HepG2 (cell line): ENCODE measurements at regions not wholly inside any gene's neighbourhood (a gene's known extent, or its start where the extent isn't known, plus 50 kb on each side); places are given as distances from the start of the nearest gene placed in this dataset.

Experiments
- ATAC-seq: fragments of 200-7000 bp; cut with Tn5 transposase; 3 replicates; pipeline ENCODE4 v1.9.1; 2020; ENCODE audit warnings: mild to moderate bottlenecking, moderate library complexity
- BruUV-seq: library from RNA; stranded (reverse); fragments of 400-500 nt; replicated peaks from 2 replicates; lab custom pipeline; 2021; lab: Mats Ljungman, UMichigan
- CTCF ChIA-PET: fragments of 300-600 bp; formaldehyde crosslinking; extraction: SDS; loops from one replicate; lab custom pipeline; 2021; ENCODE audit warnings: low total read pairs, inconsistent platforms, low intra/inter-chr PET ratio; lab: Yijun Ruan, JAX
- POLR2A ChIA-PET: fragments of 350-600 bp; sonication (Branson Sonifier 250); formaldehyde crosslinking; loops from one replicate; lab custom pipeline; 2020; ENCODE audit warnings: antibody characterized with exemption, inconsistent platforms; lab: Yijun Ruan, JAX
- DNase-seq: peaks from one replicate; pipeline ENCODE4 v3.0.0-alpha.2; 2015; ENCODE audit warnings: low spot score
- FAIRE-seq: peaks from 3 replicates; lab custom pipeline; 2011; peaks lifted over from hg19 to GRCh38; lab: Jason Lieb, UNC
- H2AFZ ChIP-seq: one replicate; pipeline ENCODE4 v1.6.1; 2011; ENCODE audit warnings: low read length, inconsistent platforms
- H3K27ac ChIP-seq: fragments of 300-600 bp; 3 replicates; pipeline ENCODE4 v1.8.0; 2011; ENCODE audit warnings: mixed run types, mild to moderate bottlenecking, mixed read lengths, low read length, inconsistent platforms; ENCODE audit not compliant: insufficient read depth; ENCODE audit errors: extremely low read length
- H3K27me3 ChIP-seq, 2 experiments: fragments of 200-600 bp in 1 of 2; 2 replicates in 1 of 2; 3 replicates in 1 of 2; pipeline versions ENCODE4 v1.6.0 to v1.8.0; 2011; ENCODE audit warnings: low read length in 2 of 2, mild to moderate bottlenecking in 2 of 2, moderate library complexity in 2 of 2, inconsistent platforms in 1 of 2; ENCODE audit not compliant: insufficient read depth in 2 of 2, control insufficient read depth in 1 of 2
- H3K36me3 ChIP-seq, 2 experiments: fragments of 200-600 bp in 1 of 2; replicated peaks in 1 of 2; 2 replicates in 1 of 2; 3 replicates in 1 of 2; pipeline versions ENCODE4 v1.5.1 to v1.8.0; 2011; ENCODE audit warnings: low read length in 2 of 2, inconsistent platforms in 1 of 2; ENCODE audit not compliant: insufficient read depth in 2 of 2, control insufficient read depth in 1 of 2
- H3K4me1 ChIP-seq: 2 replicates; pipeline ENCODE4 v1.5.1; 2012; ENCODE audit warnings: low read length, inconsistent platforms; ENCODE audit not compliant: insufficient read depth
- H3K4me2 ChIP-seq: 2 replicates; pipeline ENCODE4 v1.6.0; 2011; ENCODE audit warnings: low read depth, low read length, inconsistent platforms
- H3K4me3 ChIP-seq, 3 experiments: fragments of 200-600 bp in 1 of 3; sonication (generic), shearing (Covaris generic) in 1 of 3; replicated peaks in 1 of 3; 2 replicates each; pipeline ENCODE4 v1.5.1; 2011 to 2016; ENCODE audit warnings: low read length in 3 of 3, inconsistent platforms in 2 of 3, low read depth in 2 of 3, mild to moderate bottlenecking in 2 of 3, control low read depth in 1 of 3, mixed read lengths in 1 of 3; ENCODE audit not compliant: insufficient read depth in 1 of 3
- H3K79me2 ChIP-seq: one replicate; pipeline ENCODE4 v1.6.1; 2011; ENCODE audit warnings: low read length, inconsistent platforms; ENCODE audit not compliant: insufficient read depth
- H3K9ac ChIP-seq: 2 replicates; pipeline ENCODE4 v1.6.0; 2011; ENCODE audit warnings: mild to moderate bottlenecking, low read depth, low read length, inconsistent platforms; ENCODE audit not compliant: insufficient read depth
- H3K9me3 ChIP-seq: 2 replicates; pipeline ENCODE4 v1.5.1; 2012; ENCODE audit warnings: mild to moderate bottlenecking, low read length
- H4K20me1 ChIP-seq: 2 replicates; pipeline ENCODE4 v1.6.0; 2011; ENCODE audit warnings: inconsistent platforms, mild to moderate bottlenecking, low read length, moderate library complexity; ENCODE audit not compliant: insufficient read depth
- AKNA ChIP-seq: sonication (generic); formaldehyde crosslinking; IDR thresholded peaks from 2 replicates; pipeline ENCODE4 v1.4.0; 2020; ENCODE audit warnings: missing genetic modification reagents, borderline replicate concordance
- BCLAF1 ChIP-seq: fragments of 450-650 bp; IDR thresholded peaks from 2 replicates; pipeline ENCODE4 v1.6.1; 2017; ENCODE audit warnings: mild to moderate bottlenecking
- NCOA5 ChIP-seq: sonication (generic); formaldehyde crosslinking; IDR thresholded peaks from 2 replicates; pipeline ENCODE4 v1.4.0; 2020; ENCODE audit warnings: missing genetic modification reagents
- NFE2 ChIP-seq: sonication (generic); formaldehyde crosslinking; IDR thresholded peaks from 2 replicates; pipeline ENCODE4 v1.4.0; 2020; ENCODE audit warnings: missing genetic modification reagents
- PBX2 ChIP-seq: IDR thresholded peaks from 2 replicates; pipeline ENCODE4 v1.6.1; 2016; ENCODE audit warnings: control low read depth
- ZBTB3 ChIP-seq: sonication (generic); formaldehyde crosslinking; IDR thresholded peaks from 2 replicates; pipeline ENCODE4 v1.4.0; 2020; ENCODE audit warnings: low read depth, mild to moderate bottlenecking, moderate library complexity, missing genetic modification reagents, borderline replicate concordance
- ZEB1 ChIP-seq: IDR thresholded peaks from 2 replicates; pipeline ENCODE4 v1.6.1; 2012; ENCODE audit warnings: mild to moderate bottlenecking, low read depth, inconsistent platforms; ENCODE audit not compliant: insufficient replicate concordance
- ZKSCAN8 ChIP-seq: IDR thresholded peaks from 2 replicates; pipeline ENCODE4 v1.6.1; 2016; ENCODE audit warnings: borderline replicate concordance, missing genetic modification reagents, missing compliant biosample characterization
- ZNF232 ChIP-seq: sonication (generic); formaldehyde crosslinking; IDR thresholded peaks from 2 replicates; pipeline ENCODE4 v1.4.0; 2020; ENCODE audit warnings: missing genetic modification reagents, borderline replicate concordance
- ZNF607 ChIP-seq: sonication (generic); formaldehyde crosslinking; IDR thresholded peaks from 2 replicates; pipeline ENCODE4 v1.5.1; 2020; ENCODE audit warnings: missing genetic modification reagents, mild to moderate bottlenecking, borderline replicate concordance
- ZNF678 ChIP-seq: sonication (generic); formaldehyde crosslinking; IDR thresholded peaks from 2 replicates; pipeline ENCODE4 v1.4.0; 2020; ENCODE audit warnings: mild to moderate bottlenecking, missing genetic modification reagents
- WGBS: methylation state at CpG from one replicate; pipeline ENCODE4 v1.1.6; 2017; ENCODE audit warnings: low lambda C conversion rate; 5-methylcytosine and 5-hydroxymethylcytosine counted together
- in situ Hi-C: cut with HindIII; loops from 2 replicates; pipeline ENCODE4 v1.10.0; 2017; ENCODE audit warnings: low pct_unique_long_range_greater_than_20kb; ENCODE audit not compliant: extremely low pct_ligation_motif_present
- intact Hi-C: fragments of 100-400 bp; cut with micrococcal nuclease; formaldehyde crosslinking; loops from one replicate; pipeline ENCODE4 v1.10.0; 2022; ENCODE audit not compliant: unreplicated experiment
- TF ChIP-seq, protein P1 (sequence below): sonication (generic); formaldehyde crosslinking; IDR thresholded peaks from 2 replicates; pipeline ENCODE4 v1.4.0; 2020; ENCODE audit warnings: mild to moderate bottlenecking, low read depth, missing genetic modification reagents
- TF ChIP-seq, protein P2 (sequence below): sonication (generic); formaldehyde crosslinking; IDR thresholded peaks from 2 replicates; pipeline ENCODE4 v1.5.0; 2020; ENCODE audit warnings: missing genetic modification reagents, mild to moderate bottlenecking, borderline replicate concordance

DNA sequence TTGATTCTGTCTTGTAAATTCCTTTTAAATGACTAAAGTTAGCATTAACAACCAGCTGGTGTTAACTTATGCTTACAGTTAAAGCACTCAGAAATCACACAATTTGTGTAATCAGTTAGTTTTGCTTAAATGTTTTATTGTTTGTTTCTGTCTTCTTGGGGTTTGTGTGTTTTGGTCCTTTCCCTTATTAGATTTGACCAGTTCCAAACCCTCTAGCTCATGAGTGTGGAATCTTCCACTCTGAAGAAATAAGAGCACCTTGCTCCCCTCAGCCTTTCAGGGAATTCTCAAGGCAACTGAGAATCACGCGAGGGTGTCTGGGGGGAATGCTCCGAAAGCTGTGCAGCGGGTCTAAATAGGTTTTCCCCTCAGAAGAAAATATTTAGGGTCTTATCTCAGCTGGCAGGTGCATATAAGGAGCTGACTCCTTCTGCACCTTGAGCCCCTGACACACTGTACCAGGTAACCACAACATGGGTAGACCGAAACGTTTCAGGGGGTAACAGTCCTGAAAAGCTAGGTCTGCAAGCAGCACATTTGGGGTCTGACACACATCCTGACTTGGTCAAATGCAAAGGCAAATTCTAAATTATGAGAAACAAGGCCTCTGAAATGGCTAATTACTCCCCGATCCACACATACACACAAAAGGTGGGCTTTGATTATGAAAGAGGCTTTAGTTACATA, 188.1 kb upstream of the ETV3 start:
- BruUV-seq = no TSS peak
- no peak for DNase-seq
- in situ Hi-C loops (no loop called here), intact Hi-C loops (no loop called here)
- no peaks in the 10 kb centered on the region for H3K9me3 ChIP-seq
- H3K4me1 ChIP-seq = no peaks in the 10 kb centered on the region
- H3K27ac ChIP-seq = no peak overlapping the region
- FAIRE-seq = no peak
- no peak overlapping the region for H3K4me3 ChIP-seq
- POLR2A ChIA-PET = no interaction called here
- no peaks in the 10 kb centered on the region for H3K36me3 ChIP-seq
- no peak overlapping the region for H2AFZ ChIP-seq
- no peaks in the 10 kb centered on the region for H3K27me3 ChIP-seq
- H3K4me2 ChIP-seq = no peak overlapping the region
- H3K9ac ChIP-seq = no peak overlapping the region
- ATAC-seq = no peak
- CTCF ChIA-PET = no interaction called here
- H3K79me2 ChIP-seq = no peaks in the 10 kb centered on the region
- no peaks in the 10 kb centered on the region for H4K20me1 ChIP-seq
- 41% methylated on average over 7 of the region's 7 CpGs for WGBS
- no peak for TF ChIP-seq PBX2 (CRISPR knock-in tag)
- no peak for TF ChIP-seq NFE2 (CRISPR knock-in tag)
- TF ChIP-seq BCLAF1 = no peak
- TF ChIP-seq ZKSCAN8 (CRISPR knock-in tag) = no peak
- no peak for TF ChIP-seq ZNF678 (CRISPR knock-in tag)
- TF ChIP-seq AKNA (CRISPR knock-in tag) = no peak
- TF ChIP-seq ZNF232 (CRISPR knock-in tag) = no peak
- TF ChIP-seq ZEB1 = no peak
- TF ChIP-seq ZNF607 = no peak
- TF ChIP-seq, protein P1, sequence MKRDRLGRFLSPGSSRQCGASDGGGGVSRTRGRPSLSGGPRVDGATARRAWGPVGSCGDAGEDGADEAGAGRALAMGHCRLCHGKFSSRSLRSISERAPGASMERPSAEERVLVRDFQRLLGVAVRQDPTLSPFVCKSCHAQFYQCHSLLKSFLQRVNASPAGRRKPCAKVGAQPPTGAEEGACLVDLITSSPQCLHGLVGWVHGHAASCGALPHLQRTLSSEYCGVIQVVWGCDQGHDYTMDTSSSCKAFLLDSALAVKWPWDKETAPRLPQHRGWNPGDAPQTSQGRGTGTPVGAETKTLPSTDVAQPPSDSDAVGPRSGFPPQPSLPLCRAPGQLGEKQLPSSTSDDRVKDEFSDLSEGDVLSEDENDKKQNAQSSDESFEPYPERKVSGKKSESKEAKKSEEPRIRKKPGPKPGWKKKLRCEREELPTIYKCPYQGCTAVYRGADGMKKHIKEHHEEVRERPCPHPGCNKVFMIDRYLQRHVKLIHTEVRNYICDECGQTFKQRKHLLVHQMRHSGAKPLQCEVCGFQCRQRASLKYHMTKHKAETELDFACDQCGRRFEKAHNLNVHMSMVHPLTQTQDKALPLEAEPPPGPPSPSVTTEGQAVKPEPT (CRISPR knock-in tag) = no peak
- TF ChIP-seq, protein P2, sequence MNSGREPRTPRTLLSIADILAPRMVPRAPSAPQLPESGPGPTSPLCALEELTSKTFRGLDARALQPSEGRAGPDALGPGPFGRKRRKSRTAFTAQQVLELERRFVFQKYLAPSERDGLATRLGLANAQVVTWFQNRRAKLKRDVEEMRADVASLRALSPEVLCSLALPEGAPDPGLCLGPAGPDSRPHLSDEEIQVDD (CRISPR knock-in tag) = no peak
- no peak for TF ChIP-seq NCOA5 (CRISPR knock-in tag)
- TF ChIP-seq ZBTB3 (CRISPR knock-in tag) = no peak
